AG09309 (cell line): ENCODE measurements at regions not wholly inside any gene's neighbourhood (a gene's known extent, or its start where the extent isn't known, plus 50 kb on each side); places are given as distances from the start of the nearest gene placed in this dataset.

Experiments used
- DNase-seq: peaks from one replicate; pipeline ENCODE4 v3.0.0-alpha.2; 2010; ENCODE audit warnings: low read depth
- H3K4me3 ChIP-seq: 2 replicates; pipeline ENCODE4 v1.5.1; 2011; ENCODE audit warnings: mild to moderate bottlenecking, low read depth, low read length, moderate library complexity; ENCODE audit not compliant: control insufficient read depth
- CTCF ChIP-seq: IDR thresholded peaks from 2 replicates; pipeline ENCODE4 v1.5.1; 2011; ENCODE audit warnings: mild to moderate bottlenecking, low read depth, low read length, inconsistent platforms; ENCODE audit not compliant: insufficient read depth, control insufficient read depth; ENCODE audit errors: missing control alignments

GRCh38 chr4:123257591-123257990, 139.0 kb upstream of the SPRY1 start:
- H3K4me3 ChIP-seq: no peak overlapping the region
- no peak for TF ChIP-seq CTCF
- no peak for DNase-seq

GRCh38 chr4:123259676-123260646, 136.6 kb upstream of the SPRY1 start:
- H3K4me3 ChIP-seq: no peak overlapping the region
- TF ChIP-seq CTCF: no peak
- DNase-seq: no peak

- TF ChIP-seq CTCF: no peak
- H3K4me3 ChIP-seq: no peak overlapping the region
- DNase-seq: no peak
These were observed 135.9 kb upstream of the SPRY1 start for GRCh38 chr4:123260653-123261052.

- TF ChIP-seq CTCF: no peak
- no peak overlapping the region for H3K4me3 ChIP-seq
- no peak for DNase-seq
These were observed 134.5 kb upstream of the SPRY1 start for GRCh38 chr4:123262080-123262479.

- TF ChIP-seq CTCF: no peak
- DNase-seq: no peak
- H3K4me3 ChIP-seq: no peak overlapping the region
These were observed 131.2 kb upstream of the SPRY1 start for GRCh38 chr4:123265443-123265842.

GRCh38 chr4:123266221-123266620, 130.4 kb upstream of the SPRY1 start:
- no peak for DNase-seq
- H3K4me3 ChIP-seq: no peak overlapping the region
- no peak for TF ChIP-seq CTCF
